ENCODE measurements at regions not wholly inside any gene's neighbourhood (a gene's known extent, or its start where the extent isn't known, plus 50 kb on each side); places are given as distances from the start of the nearest gene placed in this dataset.

GRCh38 chr6:133835901-133836300, 53.0 kb upstream of the TCF21 start:
- peak; percentile 5 for DNase-seq (ENCODE audit: low read depth, low spot score)

GRCh38 chr6:133837801-133838349, 51.0 kb upstream of the TCF21 start:
- peak; percentile 59 for DNase-seq (ENCODE audit: low read depth, low spot score)
